Cardiac fibroblast (primary cell): ENCODE measurements at regions not wholly inside any gene's neighbourhood (a gene's known extent, or its start where the extent isn't known, plus 50 kb on each side); places are given as distances from the start of the nearest gene placed in this dataset.

Source experiments
- DNase-seq, 2 donors: peaks; one replicate each; pipeline versions ENCODE4 v3.0.0 to v3.0.0-alpha.2; 2010; ENCODE audit warnings: low read depth in 2 of 2
- H3K4me3 ChIP-seq, 2 donors: replicated peaks in 1 of 2; 1 replicate in 1 of 2; 2 replicates in 1 of 2; pipeline ENCODE4 v1.5.1; 2011; ENCODE audit warnings: low read depth in 2 of 2, low read length in 2 of 2, mild to moderate bottlenecking in 2 of 2, moderate library complexity in 1 of 2
- CTCF ChIP-seq: IDR thresholded peaks from one replicate; pipeline ENCODE4 v1.5.1; 2011; ENCODE audit warnings: low read depth, mild to moderate bottlenecking, low read length, inconsistent platforms

GRCh38 chr12:107283652-107284051 lies 190.3 kb upstream of the CRY1 start:
- DNase-seq: no peak
- TF ChIP-seq CTCF: no peak
- H3K4me3 ChIP-seq: no peak overlapping the region

GRCh38 chr12:107284692-107285091 lies 191.3 kb upstream of the CRY1 start:
- DNase-seq: no peak
- H3K4me3 ChIP-seq: no peak overlapping the region
- TF ChIP-seq CTCF: no peak

GRCh38 chr12:107287436-107288413 lies 194.4 kb upstream of the CRY1 start:
- H3K4me3 ChIP-seq: no peak overlapping the region
- DNase-seq: peak in 1 of 2 donors; percentile 18
- no peak for TF ChIP-seq CTCF

GRCh38 chr12:107288414-107289127 lies 195.2 kb upstream of the CRY1 start:
- DNase-seq: no peak
- no peak for TF ChIP-seq CTCF
- H3K4me3 ChIP-seq: no peak overlapping the region

GRCh38 chr12:107291018-107291417 lies 197.7 kb upstream of the CRY1 start:
- H3K4me3 ChIP-seq: no peak overlapping the region
- TF ChIP-seq CTCF: no peak
- no peak for DNase-seq

GRCh38 chr12:107296681-107297089 lies 203.3 kb upstream of the CRY1 start:
- no peak overlapping the region for H3K4me3 ChIP-seq
- DNase-seq: peak in 1 of 2 donors; percentile 62
- no peak for TF ChIP-seq CTCF
